ENCODE measurements at regions not wholly inside any gene's neighbourhood (a gene's known extent, or its start where the extent isn't known, plus 50 kb on each side); places are given as distances from the start of the nearest gene placed in this dataset.

DNA sequence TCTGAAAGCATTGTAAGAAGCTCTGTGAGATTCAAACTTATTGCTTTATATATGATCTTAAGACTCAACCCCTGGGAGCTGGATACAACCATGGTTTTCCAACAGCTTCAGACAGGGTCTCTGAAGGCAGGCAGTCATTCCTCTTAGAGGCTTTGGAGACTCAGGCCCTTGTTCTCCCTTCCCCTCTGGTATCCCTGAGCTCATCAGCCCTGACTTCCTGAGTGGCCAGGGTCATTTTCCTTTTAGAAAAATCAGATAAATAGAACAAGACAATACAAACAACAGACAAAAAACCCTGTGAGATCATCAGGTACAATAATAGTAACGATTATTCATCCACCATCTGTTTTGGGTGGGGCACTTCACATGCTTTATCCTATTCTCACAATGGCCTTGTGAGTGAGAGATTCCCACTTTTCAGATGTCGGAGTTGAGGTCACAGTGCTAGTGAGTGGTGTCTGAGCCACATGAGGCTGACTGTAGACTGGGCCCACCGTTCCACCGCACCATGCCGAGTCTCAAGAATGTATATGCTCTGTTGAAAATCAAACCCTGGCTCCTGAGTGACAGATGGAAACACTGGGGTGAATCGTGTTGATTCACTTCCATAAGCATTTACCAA, 144.2 kb downstream of the CXCL12 start:
- DNase-seq, result no peak

GRCh38 chr10:44238212-44238611, 146.7 kb downstream of the CXCL12 start:
- no peak for DNase-seq

DNA sequence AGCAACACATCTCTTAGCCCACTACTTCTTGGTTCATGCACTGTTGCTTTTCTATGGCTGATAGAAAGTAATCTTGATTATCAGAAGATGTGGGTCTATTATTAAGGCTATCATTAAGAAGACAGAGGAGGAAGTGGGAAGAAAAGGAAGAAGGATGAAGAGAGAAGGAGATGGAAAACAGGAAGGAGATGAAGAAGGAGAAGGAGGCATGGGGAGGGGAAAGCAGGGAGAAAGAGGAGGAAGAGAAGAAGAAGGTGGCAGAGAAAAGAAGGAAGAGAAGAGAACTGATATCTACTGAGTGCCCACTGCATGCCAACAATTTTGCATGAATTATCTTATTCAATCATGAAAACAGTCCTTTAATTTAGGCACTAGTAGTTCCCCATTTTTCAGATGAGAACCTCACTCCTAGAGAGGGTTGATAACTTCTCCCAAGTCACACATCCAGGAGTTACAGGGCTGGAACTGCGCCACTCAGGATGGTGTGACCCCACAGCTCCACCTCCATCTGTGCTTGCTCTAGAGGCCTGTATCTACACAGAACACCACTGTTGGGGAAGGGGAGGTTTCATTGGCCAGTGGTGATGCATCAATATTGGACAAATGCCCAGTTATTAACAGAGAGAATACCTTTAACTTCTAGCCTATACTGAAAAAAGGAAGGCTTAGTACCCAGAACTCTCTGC, 147.4 kb downstream of the CXCL12 start:
- DNase-seq, result no peak

DNA sequence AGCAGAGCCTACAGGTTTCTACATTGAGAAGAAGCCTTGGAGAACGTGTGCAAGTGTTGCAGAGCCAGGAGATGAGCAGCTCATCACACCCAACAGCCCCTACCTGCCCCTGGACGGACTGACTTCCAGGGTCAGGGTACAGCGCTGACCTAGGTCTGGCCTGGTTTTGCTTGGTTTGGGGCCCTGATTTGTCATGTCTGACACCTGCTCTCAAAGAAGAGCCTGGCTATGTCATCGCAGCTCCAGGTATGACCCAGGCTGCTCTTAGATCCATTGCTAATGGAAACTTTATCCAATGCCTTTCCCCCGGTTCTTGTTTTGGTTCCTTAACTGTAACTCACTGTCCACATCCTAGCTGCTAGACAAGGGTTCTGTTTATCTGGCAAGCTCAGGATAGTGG, 149.5 kb downstream of the CXCL12 start:
- no peak for DNase-seq

- no peak for DNase-seq
These were observed 150.4 kb downstream of the CXCL12 start for GRCh38 chr10:44234483-44234875.

- DNase-seq, result no peak
These were observed 151.1 kb downstream of the CXCL12 start for GRCh38 chr10:44233561-44234482.

DNA sequence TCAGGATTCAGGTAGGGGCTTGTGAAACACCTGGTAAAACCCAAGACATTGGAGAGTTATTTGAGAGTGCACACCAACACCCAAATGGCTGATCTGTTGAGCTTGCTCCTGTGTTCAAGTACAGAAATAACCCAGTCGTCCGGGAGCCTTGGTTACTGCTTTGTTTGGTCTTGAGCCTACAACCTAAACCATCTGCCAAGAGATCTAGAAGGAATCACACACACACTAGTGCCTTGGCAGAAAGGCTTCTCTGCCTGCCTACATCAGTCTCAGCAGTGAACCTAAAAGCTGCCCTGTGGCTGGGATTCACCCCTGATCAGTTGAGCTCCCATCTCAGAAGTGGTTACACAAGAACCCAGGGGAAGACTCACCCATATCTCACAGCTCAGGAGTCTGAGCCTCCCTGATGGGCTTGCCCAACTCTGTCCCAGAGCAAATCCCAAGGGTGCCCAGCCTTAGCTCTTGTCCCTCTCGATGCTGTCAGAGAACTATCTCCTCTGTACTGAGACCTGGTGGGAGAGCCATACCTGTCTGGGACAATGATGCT, 167.6 kb downstream of the CXCL12 start:
- DNase-seq, result no peak

GRCh38 chr10:44216073-44216472, 168.8 kb downstream of the CXCL12 start:
- DNase-seq, result no peak

GRCh38 chr10:44209811-44210210, 175.1 kb downstream of the CXCL12 start:
- no peak for DNase-seq

- DNase-seq, result no peak
These were observed 177.7 kb downstream of the CXCL12 start for GRCh38 chr10:44207160-44207559.

GRCh38 chr10:44206127-44206818, 178.6 kb downstream of the CXCL12 start:
- no peak for DNase-seq

DNA sequence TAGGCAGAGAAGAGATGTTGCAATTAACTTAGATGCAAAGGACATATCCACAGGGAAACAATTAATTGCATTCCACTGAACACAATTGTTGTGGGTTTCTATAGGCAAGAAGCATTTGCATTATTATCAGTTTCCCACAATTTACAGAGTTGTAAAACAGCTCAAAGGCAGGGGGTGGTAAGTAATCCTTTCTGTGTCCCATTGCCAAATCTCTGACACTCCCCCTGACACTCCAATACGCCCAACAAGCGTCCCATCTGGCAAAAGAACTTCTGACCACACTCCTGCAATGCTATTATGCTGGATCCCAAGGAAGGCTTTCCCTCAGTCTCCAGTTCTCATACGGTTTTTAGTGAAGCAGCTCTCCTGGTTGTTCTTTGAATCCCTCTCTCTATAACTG, 179.8 kb downstream of the CXCL12 start:
- DNase-seq, result no peak

DNA sequence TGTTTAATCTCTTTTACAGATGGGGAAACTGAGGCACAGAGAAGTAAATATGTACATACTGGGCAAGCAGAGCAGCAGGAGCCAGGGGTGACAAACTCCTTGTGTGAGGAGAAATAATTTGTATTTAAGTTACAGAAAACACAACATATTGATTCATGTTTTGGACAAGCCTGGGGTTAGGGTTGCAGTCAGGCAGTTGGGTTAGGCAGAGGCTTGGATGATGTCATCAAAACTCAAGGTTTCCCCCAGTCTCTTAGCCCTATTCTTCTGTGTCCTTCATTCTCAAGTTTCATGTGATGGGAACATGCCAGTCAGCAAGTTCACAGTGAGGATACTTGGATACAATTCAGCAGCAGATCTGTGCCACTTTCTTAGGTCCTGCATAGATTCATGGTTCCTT, 181.4 kb downstream of the CXCL12 start:
- DNase-seq, result no peak

DNA sequence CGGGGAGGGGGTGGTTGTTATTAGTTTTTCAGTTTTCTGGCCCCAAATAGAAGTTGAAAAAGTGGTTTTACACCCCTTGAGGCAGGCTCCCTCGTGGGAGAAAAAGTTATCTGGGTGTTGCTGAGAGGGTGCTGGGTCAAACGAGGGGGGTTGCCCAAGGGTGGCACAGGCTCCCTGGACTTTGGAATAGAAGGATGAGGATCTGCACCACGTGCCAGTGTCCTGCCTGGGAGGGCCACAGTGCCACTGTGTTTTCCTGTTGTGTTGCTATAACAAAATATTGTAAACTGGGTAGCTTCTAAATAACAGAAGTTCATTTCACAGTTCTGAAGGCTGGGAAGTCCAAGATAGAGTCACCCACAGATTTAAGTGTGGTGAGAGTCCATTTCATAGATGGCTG, 181.9 kb downstream of the CXCL12 start:
- no peak for DNase-seq

- no peak for DNase-seq
These were observed 183.2 kb downstream of the CXCL12 start for GRCh38 chr10:44201656-44202055.

DNA sequence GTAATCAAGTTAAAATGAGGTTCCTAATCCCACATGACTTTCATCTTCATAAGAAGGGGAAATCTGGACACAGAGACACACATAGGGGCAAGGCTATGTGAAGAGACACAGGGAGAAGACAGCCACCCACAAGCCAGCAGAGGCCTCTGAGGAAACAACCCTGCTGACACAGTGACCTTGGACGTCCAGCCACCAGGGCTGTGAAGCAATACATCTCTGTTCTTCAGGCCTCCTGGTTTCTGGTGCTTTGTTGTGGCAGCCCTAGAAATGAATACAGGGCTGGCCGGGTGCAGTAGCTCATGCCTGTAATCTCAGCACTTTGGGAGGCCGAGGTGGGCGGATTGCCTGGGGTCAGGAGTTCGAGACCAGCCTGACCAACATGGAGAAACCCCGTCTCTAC, 183.9 kb downstream of the CXCL12 start:
- DNase-seq, result no peak

DNA sequence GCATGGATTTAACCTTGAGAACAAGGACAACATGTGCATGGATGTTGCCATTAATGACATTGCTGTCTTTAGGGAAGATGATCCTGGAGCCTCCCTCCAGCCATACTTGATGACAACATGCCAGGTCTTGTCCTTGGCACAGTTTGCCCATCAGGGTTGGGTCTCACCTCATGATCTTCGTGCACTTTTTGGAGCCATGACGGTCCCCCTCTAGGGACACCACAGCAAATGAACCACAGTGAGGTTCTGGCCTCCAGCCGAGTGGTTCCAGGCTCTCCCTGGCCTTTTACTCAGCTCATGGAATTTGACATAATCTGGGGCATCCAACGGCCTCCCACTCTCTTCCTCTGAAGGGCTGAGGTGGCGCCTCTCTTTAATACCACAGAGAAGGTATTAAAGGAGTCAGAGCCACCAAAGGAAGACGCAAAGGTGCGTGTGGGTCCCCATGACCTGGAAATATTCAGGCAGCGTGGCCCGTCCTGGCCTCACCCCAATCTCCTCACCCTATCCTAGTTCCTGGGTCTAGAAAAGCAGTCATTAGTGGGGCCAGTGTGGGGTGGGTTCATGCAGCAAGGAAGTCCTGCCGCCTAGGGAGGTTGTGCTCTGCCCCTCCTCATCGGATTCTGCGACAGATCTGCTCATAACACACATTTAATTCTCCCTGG, 184.8 kb downstream of the CXCL12 start:
- DNase-seq, result no peak

DNA sequence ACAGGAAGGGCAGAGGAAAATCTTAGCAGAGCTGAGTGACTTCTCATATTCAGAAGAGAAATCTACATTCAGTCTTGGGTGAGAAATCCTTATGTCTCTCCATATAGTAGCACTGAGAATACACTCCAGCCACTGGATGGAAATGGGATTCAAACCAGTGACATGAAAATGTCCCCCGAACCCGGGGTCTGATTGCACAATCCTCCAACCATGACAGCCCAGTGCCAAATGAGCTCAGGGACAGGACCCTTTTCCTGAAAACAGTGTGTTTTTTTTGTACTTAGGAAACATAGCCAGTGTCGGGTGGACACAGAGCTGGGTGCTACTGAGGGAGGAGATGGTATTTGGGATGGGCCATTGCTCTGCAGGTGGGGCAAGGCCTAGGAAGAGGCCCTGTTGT, 185.6 kb downstream of the CXCL12 start:
- no peak for DNase-seq

GRCh38 chr10:44198780-44199097, 186.2 kb downstream of the CXCL12 start:
- no peak for DNase-seq

- no peak for DNase-seq
These were observed 186.7 kb downstream of the CXCL12 start for GRCh38 chr10:44198096-44198779.

GRCh38 chr10:44197646-44198045, 187.3 kb downstream of the CXCL12 start:
- no peak for DNase-seq

- no peak for DNase-seq
These were observed 188.6 kb downstream of the CXCL12 start for GRCh38 chr10:44196336-44196735.

Measured in hematopoietic multipotent progenitor cell treated with erythropoietin and hydrocortisone succinate and interleukin-3 and kit ligand, for 4 days (in vitro differentiated cells).